Caco-2 (cell line): ENCODE measurements at regions not wholly inside any gene's neighbourhood (a gene's known extent, or its start where the extent isn't known, plus 50 kb on each side); places are given as distances from the start of the nearest gene placed in this dataset.

Experiments
- BruUV-seq: library from RNA; stranded (reverse); fragments of 400-500 nt; replicated peaks from 2 replicates; lab custom pipeline; 2021; lab: Mats Ljungman, UMichigan
- CTCF ChIA-PET: fragments of 300-600 bp; sonication (Branson Sonifier 250); formaldehyde crosslinking; loops from one replicate; lab custom pipeline; 2022; ENCODE audit warnings: antibody characterized with exemption; lab: Charles Lee
- POLR2A ChIA-PET: fragments of 300-600 bp; sonication (Branson Sonifier 250); formaldehyde crosslinking; loops from one replicate; lab custom pipeline; 2022; ENCODE audit warnings: antibody characterized with exemption; lab: Charles Lee
- DNase-seq, 2 experiments: peaks; one replicate each; pipeline versions ENCODE4 v3.0.0 to v3.0.0-alpha.2; 2020 to 2022
- H3K27me3 ChIP-seq: replicated peaks from 2 replicates; pipeline ENCODE4 v1.6.0; 2011; ENCODE audit warnings: low read length; ENCODE audit not compliant: control insufficient read depth, insufficient read depth
- H3K36me3 ChIP-seq: 2 replicates; pipeline ENCODE4 v1.5.1; 2011; ENCODE audit warnings: low read length; ENCODE audit not compliant: control insufficient read depth, insufficient read depth
- H3K4me1 ChIP-seq: fragments of 250-450 bp; sonication (Bioruptor Pico); 2 replicates; pipeline ENCODE4 v1.5.1; 2020; ENCODE audit warnings: mild to moderate bottlenecking
- H3K4me3 ChIP-seq: 2 replicates; pipeline ENCODE4 v1.5.1; 2011; ENCODE audit warnings: low read depth, mild to moderate bottlenecking, control low read depth, low read length
- H3K9me3 ChIP-seq: fragments of 250-450 bp; sonication (Bioruptor Pico); 2 replicates; pipeline ENCODE4 v1.5.1; 2020; ENCODE audit warnings: mild to moderate bottlenecking, moderate library complexity
- H3K27ac Mint-ChIP-seq: one replicate; pipeline ENCODE4 v1.8.0; 2022; ENCODE audit warnings: mixed read lengths; ENCODE audit not compliant: unreplicated experiment
- H3K27me3 Mint-ChIP-seq: one replicate; pipeline ENCODE4 v1.8.0; 2022; ENCODE audit warnings: mixed read lengths; ENCODE audit not compliant: insufficient read depth, unreplicated experiment
- H3K36me3 Mint-ChIP-seq: one replicate; pipeline ENCODE4 v1.8.0; 2022; ENCODE audit warnings: mild to moderate bottlenecking, mixed read lengths; ENCODE audit not compliant: insufficient read depth, unreplicated experiment
- H3K4me1 Mint-ChIP-seq: one replicate; pipeline ENCODE4 v1.8.0; 2022; ENCODE audit warnings: low read depth, mixed read lengths; ENCODE audit not compliant: unreplicated experiment
- H3K4me3 Mint-ChIP-seq: one replicate; pipeline ENCODE4 v1.8.0; 2022; ENCODE audit warnings: mild to moderate bottlenecking, moderate library complexity, mixed read lengths; ENCODE audit not compliant: unreplicated experiment
- H3K9me3 Mint-ChIP-seq: one replicate; pipeline ENCODE4 v1.8.0; 2022; ENCODE audit warnings: mixed read lengths; ENCODE audit not compliant: unreplicated experiment
- CTCF ChIP-seq, 2 experiments: fragments of 200-600 bp in 1 of 2; IDR thresholded peaks; 1 replicate in 1 of 2; 2 replicates in 1 of 2; pipeline versions ENCODE4 v1.5.1 to v1.8.0; 2011 to 2022; ENCODE audit warnings: antibody characterized with exemption in 1 of 2, control low read depth in 1 of 2, inconsistent platforms in 1 of 2, low read depth in 1 of 2, low read length in 1 of 2, mild to moderate bottlenecking in 1 of 2, moderate library complexity in 1 of 2; ENCODE audit not compliant: insufficient read depth in 1 of 2, severe bottlenecking in 1 of 2, unreplicated experiment in 1 of 2
- intact Hi-C: fragments of 100-400 bp; cut with micrococcal nuclease; formaldehyde crosslinking; loops from one replicate; pipeline ENCODE4 v1.10.0; 2022; ENCODE audit not compliant: unreplicated experiment

- TF ChIP-seq CTCF (IDR thresholded peaks at IDR 0.05; ENCODE audit: insufficient read depth in 1 of 2, low read depth in 1 of 2, low read length in 1 of 2, severe bottlenecking in 1 of 2, unreplicated experiment in 1 of 2) = no peak
- ChIA-PET CTCF (no interaction called here), POLR2A (no interaction called here)
- no peaks in the 10 kb centered on the region for H3K4me1 ChIP-seq
- BruUV-seq = no TSS peak
- H3K36me3 ChIP-seq = no peaks in the 10 kb centered on the region
- no peak overlapping the region for H3K4me3 ChIP-seq
- H3K36me3 Mint-ChIP-seq = no peaks in the 10 kb centered on the region
- DNase-seq = no peak
- intact Hi-C loops = no loop called here
- no peaks in the 10 kb centered on the region for H3K4me1 Mint-ChIP-seq
- H3K27me3 ChIP-seq = no peaks in the 10 kb centered on the region
- peaks cover 8% of the 10 kb centered on the region for H3K27me3 Mint-ChIP-seq
- no peak overlapping the region for H3K4me3 Mint-ChIP-seq
- no peak overlapping the region for H3K27ac Mint-ChIP-seq
- no peaks in the 10 kb centered on the region for H3K9me3 ChIP-seq
- H3K9me3 Mint-ChIP-seq = no peaks in the 10 kb centered on the region
These were observed 299.0 kb upstream of the E2F7 start for GRCh38 chr12:77364400-77364799.

- intact Hi-C loops = no loop called here
- Mint-ChIP-seq H3K36me3 (no peaks in the 10 kb centered on the region), H3K27ac (no peak overlapping the region), H3K4me1 (no peaks in the 10 kb centered on the region), H3K27me3 (peaks cover 4% of the 10 kb centered on the region), H3K4me3 (no peak overlapping the region), H3K9me3 (no peaks in the 10 kb centered on the region)
- Histone ChIP-seq H3K4me3 (no peak overlapping the region), H3K27me3 (no peaks in the 10 kb centered on the region), H3K4me1 (no peaks in the 10 kb centered on the region), H3K36me3 (no peaks in the 10 kb centered on the region), H3K9me3 (no peaks in the 10 kb centered on the region)
- CTCF ChIA-PET = no interaction called here
- no peak for DNase-seq
- POLR2A ChIA-PET = no interaction called here
- BruUV-seq = no TSS peak
- TF ChIP-seq CTCF (IDR thresholded peaks at IDR 0.05; ENCODE audit: insufficient read depth in 1 of 2, low read depth in 1 of 2, low read length in 1 of 2, severe bottlenecking in 1 of 2, unreplicated experiment in 1 of 2) = no peak
These were observed 297.3 kb upstream of the E2F7 start for GRCh38 chr12:77362509-77363210.

- Mint-ChIP-seq H3K27me3 (no peaks in the 10 kb centered on the region), H3K4me3 (no peak overlapping the region), H3K9me3 (no peaks in the 10 kb centered on the region), H3K4me1 (no peaks in the 10 kb centered on the region), H3K27ac (no peak overlapping the region), H3K36me3 (no peaks in the 10 kb centered on the region)
- H3K4me1 ChIP-seq = no peaks in the 10 kb centered on the region
- H3K36me3 ChIP-seq = no peaks in the 10 kb centered on the region
- no peak for DNase-seq
- ChIA-PET POLR2A (no interaction called here), CTCF (no interaction called here)
- intact Hi-C loops = no loop called here
- no peak for TF ChIP-seq CTCF (IDR thresholded peaks at IDR 0.05; ENCODE audit: insufficient read depth in 1 of 2, low read depth in 1 of 2, low read length in 1 of 2, severe bottlenecking in 1 of 2, unreplicated experiment in 1 of 2)
- no peaks in the 10 kb centered on the region for H3K27me3 ChIP-seq
- no peaks in the 10 kb centered on the region for H3K9me3 ChIP-seq
- no peak overlapping the region for H3K4me3 ChIP-seq
- BruUV-seq = no TSS peak
These were observed 292.3 kb upstream of the E2F7 start for GRCh38 chr12:77357655-77358054.
